Activated B cell treated with CpG ODN at 0.5 μM for 24 hours (primary cell): ENCODE measurements at regions not wholly inside any gene's neighbourhood (a gene's known extent, or its start where the extent isn't known, plus 50 kb on each side); places are given as distances from the start of the nearest gene placed in this dataset.

ENCODE experiments used
- ATAC-seq: fragments of 200-7000 bp; cut with Tn5 transposase; one replicate; pipeline ENCODE4 v1.10.0; 2021; ENCODE audit warnings: low read depth, mild to moderate bottlenecking, moderate library complexity
- CTCF ChIA-PET: fragments of 350-600 bp; sonication (Branson Sonifier 250); formaldehyde crosslinking; loops from one replicate; lab custom pipeline; 2021; ENCODE audit warnings: antibody characterized with exemption; lab: Charles Lee
- POLR2A ChIA-PET: fragments of 350-600 bp; sonication (Branson Sonifier 250); formaldehyde crosslinking; loops from one replicate; lab custom pipeline; 2021; ENCODE audit warnings: antibody characterized with exemption; lab: Charles Lee
- DNase-seq: peaks from one replicate; pipeline ENCODE4 v3.0.0; 2022
- H3K27ac Mint-ChIP-seq: one replicate; pipeline ENCODE4 v1.8.0; 2020; ENCODE audit warnings: mixed read lengths
- H3K27me3 Mint-ChIP-seq: one replicate; pipeline ENCODE4 v1.8.0; 2021; ENCODE audit warnings: mixed read lengths
- H3K36me3 Mint-ChIP-seq: one replicate; pipeline ENCODE4 v1.8.0; 2021; ENCODE audit warnings: low read depth, mixed read lengths
- H3K4me1 Mint-ChIP-seq: one replicate; pipeline ENCODE4 v1.8.0; 2021; ENCODE audit warnings: mixed read lengths
- H3K4me3 Mint-ChIP-seq: one replicate; pipeline ENCODE4 v1.8.0; 2020; ENCODE audit warnings: mild to moderate bottlenecking, mixed read lengths
- H3K9me3 Mint-ChIP-seq: one replicate; pipeline ENCODE4 v1.8.0; 2020; ENCODE audit warnings: mixed read lengths
- CTCF ChIP-seq: fragments of 200-600 bp; IDR thresholded peaks from one replicate; pipeline ENCODE4 v1.8.0; 2022; ENCODE audit warnings: antibody characterized with exemption, mild to moderate bottlenecking
- intact Hi-C: fragments of 100-400 bp; cut with micrococcal nuclease; formaldehyde crosslinking; loops from one replicate; pipeline ENCODE4 v1.15.1; 2024

GRCh38 chr22:35191412-35191811, 65.9 kb upstream of the HMGXB4 start:
- intact Hi-C loops = no loop called here
- H3K4me3 Mint-ChIP-seq = no peak overlapping the region
- ChIA-PET POLR2A (no interaction called here), CTCF (no interaction called here)
- no peak for DNase-seq
- no peak overlapping the region for H3K27ac Mint-ChIP-seq
- H3K27me3 Mint-ChIP-seq = no peaks in the 10 kb centered on the region
- no peaks in the 10 kb centered on the region for H3K4me1 Mint-ChIP-seq
- no peak for TF ChIP-seq CTCF
- H3K9me3 Mint-ChIP-seq = peaks cover 18% of the 10 kb centered on the region
- no peak for ATAC-seq
- H3K36me3 Mint-ChIP-seq = no peaks in the 10 kb centered on the region

- ChIA-PET POLR2A (no interaction called here), CTCF (no interaction called here)
- no peak for DNase-seq
- no peak overlapping the region for H3K27ac Mint-ChIP-seq
- H3K4me3 Mint-ChIP-seq = no peak overlapping the region
- no peak for TF ChIP-seq CTCF
- H3K36me3 Mint-ChIP-seq = no peaks in the 10 kb centered on the region
- ATAC-seq = no peak
- intact Hi-C loops = no loop called here
- no peaks in the 10 kb centered on the region for H3K4me1 Mint-ChIP-seq
- H3K9me3 Mint-ChIP-seq = peaks cover 18% of the 10 kb centered on the region
- H3K27me3 Mint-ChIP-seq = no peaks in the 10 kb centered on the region
Measured at GRCh38 chr22:35192129-35192918, 65.0 kb upstream of the HMGXB4 start.

DNA sequence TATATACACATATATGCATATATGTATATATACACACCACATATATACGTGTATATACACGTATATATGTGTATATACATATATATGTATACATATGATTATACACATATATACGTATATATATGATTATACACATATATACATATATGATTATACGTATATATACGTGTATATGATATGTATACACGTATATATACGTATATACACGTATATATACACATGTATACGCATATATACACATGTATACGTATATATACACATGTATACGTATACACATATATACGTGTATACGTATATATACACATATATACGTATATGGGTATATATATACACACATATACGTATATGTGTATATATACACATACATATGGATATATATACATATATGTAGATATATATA, 62.1 kb upstream of the HMGXB4 start:
- no peak overlapping the region for H3K27ac Mint-ChIP-seq
- H3K4me1 Mint-ChIP-seq = no peaks in the 10 kb centered on the region
- DNase-seq (no peak), ATAC-seq (no peak)
- H3K36me3 Mint-ChIP-seq = no peaks in the 10 kb centered on the region
- POLR2A ChIA-PET = interaction anchor here (0.6 kb wide), 1 partner anchor 822 kb away, joined by 3 read pairs; no protein-coding TSS in a partner anchor
- TF ChIP-seq CTCF = no peak
- H3K4me3 Mint-ChIP-seq = no peak overlapping the region
- CTCF ChIA-PET = no interaction called here
- intact Hi-C loops = no loop called here
- peaks cover 11% of the 10 kb centered on the region for H3K9me3 Mint-ChIP-seq
- H3K27me3 Mint-ChIP-seq = peaks cover 11% of the 10 kb centered on the region

DNA sequence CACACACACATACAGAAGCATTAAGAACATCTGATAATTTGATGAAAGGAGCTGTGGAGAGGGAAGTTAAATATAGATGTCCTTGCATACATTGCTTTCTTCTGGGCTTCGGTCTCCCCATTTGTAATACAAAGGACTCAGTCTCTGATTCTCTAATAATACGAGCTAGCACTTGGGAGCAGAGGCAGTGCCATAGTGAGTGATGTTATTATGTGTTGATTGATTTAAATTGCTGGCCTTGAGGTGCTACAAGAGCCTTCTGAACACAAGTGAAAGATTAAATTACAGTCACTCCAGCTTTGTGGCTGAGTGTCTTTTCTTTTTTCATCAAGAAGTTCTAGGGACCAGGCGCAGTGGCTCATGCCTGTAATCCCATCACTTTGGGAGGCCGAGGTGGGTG, 61.5 kb upstream of the HMGXB4 start:
- POLR2A ChIA-PET = no interaction called here
- no peaks in the 10 kb centered on the region for H3K36me3 Mint-ChIP-seq
- CTCF ChIA-PET = no interaction called here
- H3K4me1 Mint-ChIP-seq = no peaks in the 10 kb centered on the region
- peaks cover 12% of the 10 kb centered on the region for H3K27me3 Mint-ChIP-seq
- intact Hi-C loops = no loop called here
- no peak for ATAC-seq
- peaks cover 6% of the 10 kb centered on the region for H3K9me3 Mint-ChIP-seq
- no peak overlapping the region for H3K4me3 Mint-ChIP-seq
- TF ChIP-seq CTCF = no peak
- H3K27ac Mint-ChIP-seq = no peak overlapping the region
- no peak for DNase-seq

DNA sequence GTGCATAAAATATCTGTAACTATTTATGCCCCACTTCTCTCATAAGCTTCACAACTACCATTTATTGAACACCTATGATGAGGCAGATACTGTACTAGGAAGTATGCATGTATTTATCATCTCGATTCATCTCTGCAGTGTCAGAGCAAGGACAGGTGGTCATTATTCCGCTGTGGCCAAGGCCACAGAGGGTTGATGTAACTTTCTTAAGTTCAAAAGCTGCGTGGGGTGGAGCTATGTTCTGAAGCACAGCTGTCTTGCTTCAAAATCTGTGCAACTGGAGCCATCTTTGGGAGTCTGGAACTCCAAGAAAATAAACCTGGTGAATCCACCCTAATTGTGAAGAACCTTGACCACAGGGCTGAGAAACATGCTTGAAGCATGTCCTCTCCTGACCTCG, 60.2 kb upstream of the HMGXB4 start:
- Mint-ChIP-seq H3K27me3 (peaks cover 12% of the 10 kb centered on the region), H3K4me1 (no peaks in the 10 kb centered on the region), H3K27ac (no peak overlapping the region), H3K9me3 (peaks cover 4% of the 10 kb centered on the region), H3K36me3 (no peaks in the 10 kb centered on the region), H3K4me3 (no peak overlapping the region)
- POLR2A ChIA-PET = no interaction called here
- DNase-seq (no peak), ATAC-seq (no peak)
- intact Hi-C loops = no loop called here
- no peak for TF ChIP-seq CTCF
- CTCF ChIA-PET = no interaction called here
